RWPE1 (cell line): ENCODE measurements at regions not wholly inside any gene's neighbourhood (a gene's known extent, or its start where the extent isn't known, plus 50 kb on each side); places are given as distances from the start of the nearest gene placed in this dataset.

Experiments
- CTCF ChIA-PET: fragments of 350-600 bp; sonication (Branson Sonifier 250); formaldehyde crosslinking; extraction: SDS; loops from one replicate; lab custom pipeline; 2021; lab: Yijun Ruan, JAX
- POLR2A ChIA-PET: fragments of 400-600 bp; formaldehyde crosslinking; extraction: SDS; loops from one replicate; lab custom pipeline; 2020; ENCODE audit warnings: antibody characterized with exemption; ENCODE audit not compliant: low non-redundant PET; lab: Yijun Ruan, JAX
- DNase-seq: peaks from one replicate; pipeline ENCODE4 v3.0.0; 2012; ENCODE audit warnings: low spot score
- H3K27ac ChIP-seq: fragments of 450-650 bp; 2 replicates; pipeline ENCODE4 v1.5.1; 2017
- TF ChIP-seq, protein P1 (sequence below): fragments of 450-650 bp; conservative IDR thresholded peaks from 2 replicates; pipeline ENCODE4 v1.5.1; 2017; ENCODE audit warnings: low read depth, mild to moderate bottlenecking

DNA sequence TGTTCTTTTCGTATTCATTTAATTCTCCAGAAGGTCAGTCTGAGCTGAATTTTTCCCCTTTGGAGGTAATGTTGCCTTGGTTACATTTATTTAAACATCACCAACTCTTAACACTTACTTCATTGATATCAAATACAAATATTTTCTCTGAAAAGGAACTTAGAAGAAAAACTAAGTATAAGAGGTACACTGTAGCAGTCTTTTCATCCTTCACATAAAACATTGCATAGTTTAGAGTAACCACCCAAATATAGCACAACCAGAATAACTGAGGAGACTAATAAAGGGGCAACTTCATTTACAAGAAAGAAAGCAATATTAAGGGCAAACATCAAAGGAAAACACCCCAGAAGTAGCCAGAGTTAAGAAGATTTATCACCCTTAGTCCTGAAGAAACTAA, 1115.0 kb upstream of the POT1 start:
- TF ChIP-seq, protein P1, sequence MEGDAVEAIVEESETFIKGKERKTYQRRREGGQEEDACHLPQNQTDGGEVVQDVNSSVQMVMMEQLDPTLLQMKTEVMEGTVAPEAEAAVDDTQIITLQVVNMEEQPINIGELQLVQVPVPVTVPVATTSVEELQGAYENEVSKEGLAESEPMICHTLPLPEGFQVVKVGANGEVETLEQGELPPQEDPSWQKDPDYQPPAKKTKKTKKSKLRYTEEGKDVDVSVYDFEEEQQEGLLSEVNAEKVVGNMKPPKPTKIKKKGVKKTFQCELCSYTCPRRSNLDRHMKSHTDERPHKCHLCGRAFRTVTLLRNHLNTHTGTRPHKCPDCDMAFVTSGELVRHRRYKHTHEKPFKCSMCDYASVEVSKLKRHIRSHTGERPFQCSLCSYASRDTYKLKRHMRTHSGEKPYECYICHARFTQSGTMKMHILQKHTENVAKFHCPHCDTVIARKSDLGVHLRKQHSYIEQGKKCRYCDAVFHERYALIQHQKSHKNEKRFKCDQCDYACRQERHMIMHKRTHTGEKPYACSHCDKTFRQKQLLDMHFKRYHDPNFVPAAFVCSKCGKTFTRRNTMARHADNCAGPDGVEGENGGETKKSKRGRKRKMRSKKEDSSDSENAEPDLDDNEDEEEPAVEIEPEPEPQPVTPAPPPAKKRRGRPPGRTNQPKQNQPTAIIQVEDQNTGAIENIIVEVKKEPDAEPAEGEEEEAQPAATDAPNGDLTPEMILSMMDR = no peak
- CTCF ChIA-PET = no interaction called here
- DNase-seq = no peak
- H3K27ac ChIP-seq = no peak overlapping the region
- POLR2A ChIA-PET = no interaction called here

GRCh38 chr7:126041472-126041871, 1111.8 kb upstream of the POT1 start:
- H3K27ac ChIP-seq = no peak overlapping the region
- DNase-seq = no peak
- TF ChIP-seq, protein P1 = no peak
- CTCF ChIA-PET = interaction anchor here (0.6 to 1.1 kb wide), 2 partner anchors 23 to 1157 kb away, joined by 3 to 4 read pairs; no protein-coding TSS in a partner anchor
- POLR2A ChIA-PET = no interaction called here

- ChIA-PET POLR2A (no interaction called here), CTCF (interaction anchor here (0.5 kb wide), 1 partner anchor 1211 kb away, joined by 3 read pairs; no protein-coding TSS in a partner anchor)
- DNase-seq = no peak
- no peak overlapping the region for H3K27ac ChIP-seq
- TF ChIP-seq, protein P1 = no peak
Measured at GRCh38 chr7:126040114-126041045, 1110.8 kb upstream of the POT1 start.

GRCh38 chr7:126026421-126027088, 1096.9 kb upstream of the POT1 start:
- H3K27ac ChIP-seq = no peak overlapping the region
- TF ChIP-seq, protein P1 = no peak
- ChIA-PET POLR2A (no interaction called here), CTCF (no interaction called here)
- DNase-seq = no peak

DNA sequence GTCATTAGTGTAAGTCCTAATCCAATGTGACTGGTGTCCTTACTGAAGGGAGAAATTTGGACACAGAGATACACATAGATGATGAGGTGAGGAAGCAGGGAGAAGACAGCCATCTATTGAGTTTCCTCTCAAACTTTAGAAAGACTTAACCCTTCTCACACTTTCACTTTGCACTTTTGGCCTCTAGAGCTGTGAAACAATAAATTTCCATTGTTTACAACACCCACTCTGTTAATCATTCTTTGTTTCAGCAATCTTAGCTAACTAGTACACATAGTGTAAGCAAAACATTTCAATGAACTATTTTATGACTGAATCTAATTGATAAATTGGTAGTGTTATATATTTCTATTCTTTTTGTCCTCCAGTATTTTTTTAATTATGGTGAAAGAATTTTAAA, 1092.8 kb upstream of the POT1 start:
- ChIA-PET POLR2A (no interaction called here), CTCF (no interaction called here)
- TF ChIP-seq, protein P1 = no peak
- no peak overlapping the region for H3K27ac ChIP-seq
- no peak for DNase-seq

DNA sequence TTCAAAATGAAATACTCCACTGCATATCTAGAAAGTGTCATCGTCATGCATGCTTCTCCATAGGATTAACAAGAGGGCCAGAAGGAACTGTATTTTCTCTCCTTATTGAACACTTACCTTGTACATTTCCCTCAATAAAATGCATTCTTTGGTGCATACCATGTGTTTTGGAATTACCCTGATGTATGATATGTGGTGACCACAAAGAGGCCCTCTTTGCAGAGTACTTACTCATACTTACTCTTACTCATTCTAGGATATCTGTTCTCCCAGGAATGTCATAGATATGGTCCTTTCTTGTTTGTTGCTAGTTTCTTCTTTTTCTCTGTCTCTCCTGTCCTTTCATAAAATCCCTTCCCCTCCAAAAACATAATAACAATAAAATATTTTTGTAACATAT, 1087.1 kb upstream of the POT1 start:
- TF ChIP-seq, protein P1 = no peak
- DNase-seq = no peak
- CTCF ChIA-PET = no interaction called here
- POLR2A ChIA-PET = no interaction called here
- no peak overlapping the region for H3K27ac ChIP-seq
